Activated CD4-positive, CD25-positive, alpha-beta regulatory T cell (primary cell): ENCODE measurements at regions not wholly inside any gene's neighbourhood (a gene's known extent, or its start where the extent isn't known, plus 50 kb on each side); places are given as distances from the start of the nearest gene placed in this dataset.

Experiments used
- DNase-seq, 4 experiments: peaks; one replicate each; lab custom pipeline; 2025; lab: John Stamatoyannopoulos, UW

DNA sequence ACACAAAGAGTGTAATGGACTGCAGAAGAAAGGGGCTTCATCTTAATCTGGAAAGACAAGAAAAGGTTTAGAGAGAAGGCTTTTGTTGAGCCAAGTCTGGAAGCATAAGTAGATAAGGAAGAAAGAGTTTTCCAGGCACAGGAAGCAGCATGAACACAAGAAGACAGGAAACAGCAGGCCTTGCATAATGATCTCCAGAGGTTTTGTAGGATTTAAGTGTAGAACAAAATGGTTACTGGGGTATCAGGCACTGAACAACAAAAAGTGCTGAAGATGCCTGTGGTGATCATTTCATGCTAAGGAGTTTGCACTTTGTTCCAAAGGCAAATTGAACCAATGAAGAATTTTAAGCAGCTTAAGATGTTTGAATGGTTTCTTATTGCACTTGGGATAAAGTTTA lies 281.6 kb upstream of the TANK start:
- DNase-seq: no peak

DNA sequence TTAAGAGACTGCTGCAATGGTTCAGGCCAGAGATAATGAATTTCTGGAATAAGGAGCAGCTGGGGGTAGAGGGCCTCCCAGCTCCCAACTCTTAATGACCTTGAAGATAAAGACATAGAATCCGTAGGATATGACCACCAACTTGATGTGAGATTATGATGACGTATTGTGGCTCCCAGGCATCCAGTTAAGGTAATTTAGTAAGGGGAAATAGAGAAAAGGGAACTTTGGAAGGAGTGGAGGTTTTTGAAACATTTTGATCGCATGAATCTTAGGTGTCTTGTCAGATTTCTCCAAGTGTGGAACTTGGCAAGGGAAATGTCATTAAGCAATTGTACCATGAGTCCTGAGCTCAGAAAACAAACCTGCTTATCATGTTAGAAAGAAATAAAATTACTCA lies 277.3 kb upstream of the TANK start:
- no peak for DNase-seq

DNA sequence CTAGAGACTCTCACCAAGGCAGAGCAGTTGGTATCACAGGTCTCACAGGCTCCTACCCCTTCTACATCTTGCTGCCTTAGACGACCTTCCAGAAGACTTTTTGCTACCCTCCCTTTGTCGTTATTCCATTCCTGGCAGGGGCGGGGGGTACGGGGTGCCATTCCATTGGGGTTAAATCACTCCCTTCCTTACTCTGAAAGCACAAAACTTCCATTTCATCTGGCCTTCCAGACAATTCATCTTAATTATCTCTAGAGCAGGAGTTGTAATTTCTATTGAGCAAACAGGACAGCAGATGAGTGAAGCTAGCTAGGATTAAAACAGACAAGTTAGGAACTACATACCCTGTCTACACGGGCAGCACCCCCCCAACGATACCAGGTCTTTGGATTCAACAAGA lies 276.2 kb upstream of the TANK start:
- no peak for DNase-seq

DNA sequence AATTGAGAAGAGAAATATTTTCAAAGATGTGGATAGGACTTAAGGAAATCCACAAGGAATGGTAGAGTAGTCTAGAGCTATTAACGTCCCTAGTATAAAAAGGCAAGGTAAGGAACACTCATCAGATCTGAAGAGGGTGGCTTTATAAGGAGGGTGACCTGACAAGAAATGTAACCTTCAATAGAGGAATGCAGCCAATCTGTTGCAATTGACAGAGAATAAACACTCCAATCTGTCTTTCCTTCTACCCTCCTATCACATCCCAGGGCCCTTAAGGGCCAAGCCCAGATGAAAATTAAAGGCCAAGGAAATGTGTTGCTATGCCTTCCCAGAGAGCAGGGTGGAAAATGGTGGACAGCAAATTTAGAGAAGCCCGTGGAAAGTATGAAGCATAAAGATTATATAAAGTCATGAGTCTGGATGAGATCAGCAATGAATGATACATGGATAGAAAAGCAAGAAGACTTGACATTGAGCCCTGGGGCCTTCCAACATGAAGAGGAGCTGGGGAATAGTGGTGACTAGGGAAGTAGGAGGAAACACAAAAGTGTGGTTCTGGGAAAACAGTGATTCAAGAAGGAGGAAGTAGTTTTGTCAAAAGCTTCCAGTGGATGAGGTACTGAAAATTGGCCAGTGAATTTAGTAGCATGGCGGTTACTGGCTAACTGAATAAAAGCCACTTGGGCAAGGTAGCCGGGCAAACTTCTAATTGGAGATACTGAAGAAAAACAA lies 270.6 kb upstream of the TANK start:
- no peak for DNase-seq

DNA sequence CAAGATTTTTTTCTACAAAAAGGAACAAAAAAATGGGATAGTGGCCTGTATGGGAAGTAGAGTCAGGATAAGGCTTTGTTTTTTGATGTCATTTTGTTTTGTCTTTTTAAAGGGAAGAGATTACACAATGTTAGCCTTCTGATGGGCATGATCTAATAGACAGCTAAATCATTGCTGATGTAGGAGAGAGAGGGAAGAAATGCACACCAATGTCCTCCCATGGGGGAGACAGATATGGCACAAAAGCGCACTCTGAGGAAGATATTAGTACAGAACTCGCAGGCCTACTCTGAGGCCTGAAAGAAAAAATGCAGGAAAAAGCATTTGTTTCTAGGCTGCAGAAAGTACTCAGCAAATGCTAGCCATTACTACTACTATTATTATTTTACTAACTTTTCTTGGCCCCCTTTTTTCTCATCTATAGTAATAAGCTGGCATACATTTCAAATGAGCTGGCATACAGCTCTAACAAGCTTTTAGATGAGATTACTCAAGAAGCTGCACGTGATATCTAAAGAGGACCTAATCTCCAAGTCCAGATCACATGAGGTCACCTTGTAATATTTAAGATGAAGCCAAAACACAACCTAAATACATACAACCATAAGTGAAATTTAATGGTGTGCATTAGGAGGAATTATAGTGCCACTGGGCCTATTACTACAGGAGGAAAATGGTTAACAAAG lies 269.4 kb upstream of the TANK start:
- DNase-seq: no peak

DNA sequence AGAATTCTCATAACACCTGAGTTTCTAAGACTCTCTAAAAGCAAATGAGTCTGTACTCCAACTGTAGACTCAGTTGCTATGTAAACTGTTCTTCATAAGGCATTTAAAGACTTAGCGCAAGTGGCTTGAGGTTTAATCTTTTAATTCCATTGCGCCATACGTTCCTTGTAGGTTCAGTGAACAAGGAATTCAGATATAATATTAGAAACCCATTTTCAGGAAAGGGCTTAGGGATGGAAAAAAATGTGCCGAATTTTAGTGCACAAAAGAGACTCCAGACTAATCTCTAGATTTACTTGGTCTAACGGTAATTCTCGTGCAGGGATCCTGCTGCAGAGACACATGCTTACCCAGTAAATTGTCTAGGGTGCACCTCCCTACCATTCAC lies 268.9 kb upstream of the TANK start:
- no peak for DNase-seq

DNA sequence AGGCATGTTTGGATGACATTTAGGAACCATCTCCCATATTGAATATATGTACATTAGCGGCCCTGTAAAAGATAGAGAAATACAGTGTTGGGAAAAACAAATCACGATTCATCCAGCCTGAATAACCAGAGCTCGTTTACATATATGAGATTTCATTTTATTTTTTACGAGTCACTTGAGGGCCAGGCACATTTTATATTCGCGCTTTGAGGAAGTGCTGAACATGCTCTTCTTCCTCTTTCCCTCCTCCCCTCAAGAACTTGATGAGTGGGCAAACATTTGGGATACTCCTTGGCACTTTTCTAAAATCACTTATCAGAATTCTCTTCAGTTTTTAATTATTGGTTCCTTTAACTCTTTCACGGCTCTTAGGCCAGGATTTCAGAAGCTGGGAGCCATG lies 268.0 kb upstream of the TANK start:
- DNase-seq: no peak

DNA sequence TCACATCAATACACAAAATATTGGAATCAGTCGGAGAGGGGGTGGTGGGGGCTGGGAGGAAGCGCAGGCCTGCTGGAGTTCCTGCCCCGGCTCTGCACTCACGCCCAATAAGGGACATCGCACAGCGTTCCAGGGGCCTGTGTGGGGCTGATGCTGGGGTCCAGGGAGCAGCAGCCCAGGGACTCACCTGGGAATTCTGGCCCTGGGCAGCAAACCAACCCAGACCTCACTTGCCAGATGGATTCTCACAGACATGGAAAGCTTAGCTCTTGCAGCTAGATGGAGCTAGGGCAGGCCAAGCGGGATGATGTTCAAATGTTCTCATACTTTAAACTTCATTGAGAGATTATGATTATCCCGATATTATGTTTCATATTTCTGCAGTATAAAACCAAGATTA lies 266.6 kb upstream of the TANK start:
- DNase-seq: no peak

DNA sequence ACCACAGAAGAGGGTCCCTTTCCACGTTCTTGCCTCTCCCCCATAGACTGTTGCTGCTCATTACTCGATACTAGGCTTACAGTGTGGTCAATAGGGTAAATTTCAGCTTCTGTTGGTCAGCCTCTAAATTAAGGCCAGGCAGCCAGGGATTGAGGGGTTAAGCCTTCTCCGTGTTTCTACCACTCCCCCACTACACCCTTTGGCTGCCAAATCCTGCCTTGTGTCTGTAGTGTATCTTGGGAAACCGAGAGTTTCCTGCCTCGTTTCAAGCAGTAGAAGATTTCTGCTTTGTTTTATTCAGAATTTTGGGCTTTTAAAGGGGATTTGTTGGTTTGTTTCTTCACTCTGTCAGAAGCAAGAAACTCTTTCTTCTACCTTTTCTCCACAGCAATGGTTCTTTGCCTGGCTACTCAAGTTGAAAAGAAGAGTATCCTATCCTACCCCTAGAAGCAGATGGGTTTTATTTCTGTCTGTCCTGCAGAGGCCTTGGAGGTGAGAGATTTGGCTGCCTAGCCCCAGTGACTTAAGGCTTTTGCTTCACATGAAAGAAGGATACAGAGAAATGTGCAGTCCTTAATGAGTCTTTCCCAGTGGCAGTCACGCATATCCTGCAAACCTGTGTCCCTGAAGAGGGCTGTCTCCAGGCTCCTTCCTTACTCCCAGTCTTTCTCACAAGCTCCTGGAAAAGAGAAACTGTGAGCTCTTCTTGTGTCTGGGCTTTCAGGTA lies 261.5 kb upstream of the TANK start:
- no peak for DNase-seq

DNA sequence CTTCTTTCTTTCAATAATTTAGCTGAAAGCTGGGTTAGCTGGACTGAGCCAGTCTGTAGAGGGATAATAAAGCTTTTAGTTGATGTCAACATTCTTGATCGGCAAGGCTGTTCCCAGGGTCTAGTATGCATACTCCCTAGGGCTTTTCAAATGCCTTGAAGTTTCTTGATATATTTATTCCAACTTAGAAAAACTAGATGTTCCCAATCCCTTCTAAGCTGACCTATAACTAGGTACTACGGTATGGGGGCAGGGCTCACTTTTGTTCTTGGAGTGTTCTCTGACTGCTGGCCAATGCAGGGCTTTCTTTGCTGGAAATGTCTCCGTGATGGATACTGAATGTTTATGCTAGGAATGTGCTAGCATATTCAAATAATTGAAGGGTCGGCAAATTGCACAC lies 258.6 kb upstream of the TANK start:
- no peak for DNase-seq

DNA sequence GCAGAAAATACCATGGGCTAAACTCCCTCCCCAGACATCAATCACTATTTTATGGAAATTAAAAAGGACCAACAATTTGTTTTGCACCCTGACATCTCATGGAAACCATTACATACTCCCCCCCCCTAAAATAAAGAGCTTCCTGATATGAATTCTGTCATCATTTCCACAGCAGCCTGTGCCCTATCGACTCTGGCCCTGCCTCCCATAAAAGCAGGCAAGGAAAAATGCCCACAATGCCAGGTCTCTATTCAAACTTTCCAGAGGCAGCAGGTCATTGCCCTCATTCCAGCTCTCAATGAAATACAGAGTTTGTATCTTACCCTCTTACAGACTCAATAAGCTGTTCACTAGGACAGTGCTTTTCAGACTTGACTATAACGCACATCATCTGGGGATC lies 254.4 kb upstream of the TANK start:
- no peak for DNase-seq

DNA sequence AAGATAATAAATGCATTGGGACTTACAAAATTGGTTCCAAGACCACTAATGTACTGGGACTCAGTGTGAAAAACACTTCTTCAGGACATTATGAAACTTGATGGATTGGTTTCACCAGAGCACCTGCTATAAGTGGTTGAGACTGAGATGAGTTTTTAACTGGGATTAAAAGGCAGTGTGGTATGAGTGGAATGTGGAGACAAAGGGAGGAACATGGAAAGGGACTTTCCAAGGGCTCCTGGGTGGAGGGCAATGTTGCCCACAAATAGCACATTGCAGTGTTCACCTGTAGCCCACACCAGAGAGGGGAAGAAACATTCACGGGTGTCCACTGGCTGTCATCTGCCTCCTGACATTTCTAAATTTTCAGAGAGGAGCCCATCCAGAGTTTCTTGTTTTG lies 253.3 kb upstream of the TANK start:
- DNase-seq: no peak

DNA sequence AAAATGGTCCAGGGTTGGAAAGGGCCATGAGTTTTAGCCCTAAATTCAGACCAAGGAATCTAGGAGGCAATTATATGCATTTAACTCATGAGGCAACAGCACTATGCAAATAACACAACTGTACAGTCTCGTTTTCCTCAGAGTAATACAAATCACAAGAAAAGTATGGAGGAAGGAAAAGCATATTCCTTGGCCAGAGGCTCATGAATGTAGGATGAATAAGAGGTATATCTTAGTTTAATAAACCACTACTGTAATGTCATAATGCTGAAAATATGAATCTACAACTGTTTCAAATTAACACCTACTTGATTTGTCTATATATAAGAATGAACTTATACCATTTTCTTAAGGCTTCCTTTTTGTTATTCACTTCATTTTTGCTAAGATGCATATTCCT lies 252.5 kb upstream of the TANK start:
- DNase-seq: no peak

DNA sequence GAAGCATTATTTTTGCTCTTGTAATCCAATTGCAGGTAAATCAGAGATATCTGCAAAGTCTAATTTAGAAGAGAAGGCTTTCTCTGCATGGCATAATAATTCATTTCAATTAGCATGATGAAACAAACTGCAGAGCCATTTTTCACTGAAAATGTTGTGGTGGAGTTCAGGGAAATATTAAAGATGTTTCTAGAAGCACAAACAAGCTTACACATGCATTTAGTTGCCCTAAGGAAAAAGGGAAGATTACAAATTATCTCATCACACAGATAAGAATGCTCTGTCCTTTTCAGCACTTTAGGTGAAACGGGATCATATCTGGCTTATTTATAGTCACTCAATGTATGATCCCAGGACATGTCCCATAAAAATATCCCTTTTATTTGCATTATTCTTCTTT lies 252.1 kb upstream of the TANK start:
- no peak for DNase-seq

DNA sequence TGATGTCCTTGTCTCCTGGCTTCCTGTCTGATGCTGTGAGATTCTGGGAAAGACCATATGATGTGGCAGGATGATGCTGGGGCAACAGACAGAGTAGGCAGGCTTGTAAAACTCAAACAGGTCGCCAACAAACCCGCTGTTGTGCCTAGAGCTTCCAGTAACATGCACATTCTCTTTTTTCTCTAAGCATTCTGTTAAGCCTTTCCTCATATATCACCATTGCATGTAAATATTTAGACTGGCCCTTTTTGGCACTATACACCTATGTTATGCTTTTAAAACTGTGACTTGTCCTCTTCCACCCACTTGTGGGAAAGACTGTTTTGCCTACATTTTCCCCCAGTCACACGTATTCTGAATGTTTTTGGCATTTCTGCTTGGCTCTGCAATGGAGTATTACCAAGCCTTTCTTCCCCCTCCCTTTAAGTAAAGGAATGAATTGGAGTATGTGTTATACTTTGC lies 250.4 kb upstream of the TANK start:
- no peak for DNase-seq

DNA sequence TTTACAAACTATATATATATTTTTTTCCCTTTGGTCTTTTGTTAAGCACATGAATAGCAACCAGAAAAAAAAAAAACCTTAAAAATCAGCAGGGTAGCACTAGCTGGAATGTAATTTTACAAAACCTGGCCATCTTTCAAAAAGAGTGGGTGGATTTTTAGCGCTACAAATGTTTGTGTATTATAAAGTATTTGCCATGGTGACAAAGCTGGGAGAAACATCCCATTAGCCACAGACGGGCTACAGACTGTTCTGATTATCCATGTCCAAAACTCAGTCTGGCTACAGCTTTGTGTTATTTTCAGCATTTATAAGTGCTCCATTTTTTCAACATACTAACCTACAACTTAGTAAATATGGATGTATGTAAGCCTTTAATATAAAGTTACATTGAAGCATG lies 249.5 kb upstream of the TANK start:
- DNase-seq: no peak

DNA sequence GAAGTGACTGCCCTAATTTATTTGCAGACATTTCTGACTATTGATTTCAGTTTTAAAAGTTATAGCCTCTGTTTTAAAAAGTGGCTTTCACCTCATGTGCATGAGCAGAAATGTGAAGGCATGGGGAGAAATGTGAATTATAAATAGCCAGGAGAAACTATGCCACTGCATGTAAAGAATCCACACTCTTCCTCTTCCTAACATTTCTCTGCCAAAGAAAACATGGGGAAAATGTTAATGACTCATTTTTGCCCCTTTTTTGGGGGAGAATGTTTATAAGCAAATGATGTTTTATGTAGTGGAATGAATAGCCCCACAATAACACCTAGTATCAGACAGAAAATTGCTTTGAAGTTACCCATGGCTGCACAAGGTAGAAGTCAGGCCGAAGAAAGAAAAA lies 249.0 kb upstream of the TANK start:
- no peak for DNase-seq

DNA sequence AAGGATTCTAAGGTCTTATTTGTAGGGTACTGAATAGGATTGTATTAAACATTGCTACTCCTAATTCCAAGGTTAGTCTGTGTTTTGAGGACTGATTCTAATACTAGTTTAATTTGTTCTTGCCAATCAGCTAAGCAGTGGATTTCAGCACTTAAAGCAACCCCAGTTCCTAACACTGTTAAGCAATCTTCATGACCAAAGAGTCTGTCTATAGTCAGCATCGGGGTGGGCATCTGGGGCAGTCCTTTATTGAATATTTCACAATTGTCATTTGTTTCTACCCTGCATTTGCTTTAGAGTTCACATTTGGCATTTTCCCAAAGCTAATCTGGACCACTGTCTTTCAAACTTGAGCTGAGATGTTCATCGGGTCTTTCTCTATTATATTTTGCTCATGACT lies 248.0 kb upstream of the TANK start:
- DNase-seq: no peak

DNA sequence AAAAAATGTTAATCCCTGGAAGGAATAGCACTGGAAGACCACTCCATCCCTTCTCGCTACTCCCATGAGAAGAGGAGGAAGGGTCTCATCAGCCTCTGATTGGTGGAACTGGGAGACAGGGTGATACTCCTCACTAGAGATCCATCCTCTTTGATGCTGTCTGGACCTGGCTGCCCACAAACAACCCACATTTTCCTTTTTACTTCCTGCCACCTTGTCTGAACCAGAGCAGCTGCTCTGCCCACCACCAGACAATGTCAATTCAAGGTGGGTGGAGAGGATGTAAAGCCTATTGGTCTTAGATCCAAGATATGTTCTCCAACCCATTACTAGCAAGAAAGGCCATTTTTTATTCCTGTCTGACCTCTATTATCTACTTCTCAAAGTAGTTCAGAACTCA lies 246.9 kb upstream of the TANK start:
- no peak for DNase-seq

DNA sequence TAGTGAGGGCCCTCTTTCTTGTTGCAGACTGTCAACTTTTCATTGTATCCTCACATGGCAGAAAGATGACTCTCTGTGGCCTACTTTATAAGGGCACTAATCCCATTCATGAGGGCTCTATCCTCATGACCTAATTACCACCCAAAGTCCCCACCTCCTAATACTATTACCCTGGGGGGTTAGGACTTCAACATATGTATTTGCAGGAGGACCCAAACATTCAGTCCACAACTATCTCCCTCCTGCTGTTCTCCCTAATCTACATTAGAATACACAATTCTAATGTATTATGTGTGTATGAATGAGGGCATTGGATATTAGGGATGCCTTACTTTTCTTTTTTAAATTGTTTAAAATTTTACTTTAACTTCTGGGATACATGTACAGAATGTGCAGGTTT lies 246.0 kb upstream of the TANK start:
- no peak for DNase-seq

DNA sequence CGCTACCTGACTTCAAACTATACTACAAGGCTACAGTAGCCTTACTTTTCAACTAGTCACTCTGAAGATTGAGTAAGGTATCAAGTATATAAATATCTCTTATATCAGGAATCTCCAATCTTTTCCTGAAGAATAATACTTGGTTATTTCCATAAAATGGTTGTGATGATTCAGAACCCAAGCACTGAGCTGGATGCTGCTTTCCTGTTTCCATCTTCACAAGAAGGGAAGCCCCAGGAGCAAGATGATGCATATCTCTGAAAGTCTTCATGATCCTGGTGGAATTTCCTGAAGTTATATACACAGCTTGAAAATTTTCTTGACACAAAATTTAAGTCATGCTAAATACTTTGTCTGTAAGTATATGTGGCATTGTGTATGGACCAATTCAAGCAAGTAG lies 243.9 kb upstream of the TANK start:
- no peak for DNase-seq

DNA sequence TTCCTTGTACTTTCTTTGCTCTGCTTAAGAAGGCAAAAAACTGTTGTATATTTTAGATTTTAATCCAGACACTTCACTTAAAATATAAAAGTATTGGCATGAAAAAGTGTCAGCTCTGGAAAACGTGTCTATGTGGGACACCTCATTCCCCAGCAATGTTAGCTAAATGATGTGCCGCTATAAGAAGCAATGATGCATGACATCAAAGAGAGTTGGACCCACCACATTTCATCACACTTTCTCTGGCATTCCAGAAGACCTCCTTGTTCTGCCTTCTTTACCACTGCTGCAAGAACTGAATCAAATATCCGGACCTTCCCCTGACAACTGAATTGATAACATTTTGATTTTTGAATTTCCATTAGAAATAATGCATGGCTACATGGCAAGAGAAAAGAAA lies 242.4 kb upstream of the TANK start:
- DNase-seq: no peak

DNA sequence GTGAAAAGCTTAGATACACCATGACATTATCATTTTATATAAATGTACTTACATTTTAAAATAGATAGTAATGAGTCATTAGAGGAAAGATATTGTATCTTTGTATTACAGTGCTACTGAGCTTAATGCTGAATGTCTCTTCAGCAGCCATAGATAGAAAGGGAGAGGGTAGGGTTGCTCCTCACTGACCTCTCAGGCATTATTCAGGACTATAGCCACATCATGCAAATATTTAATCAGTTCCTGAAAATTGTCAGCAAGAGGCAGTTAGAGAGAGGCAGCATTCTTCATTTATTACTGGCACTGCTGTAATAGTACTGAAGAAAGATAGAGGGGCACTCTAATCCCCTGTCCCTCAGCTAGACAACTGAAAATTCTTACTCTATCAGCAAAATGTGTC lies 242.0 kb upstream of the TANK start:
- DNase-seq: no peak
